HEK293 (cell line): ENCODE measurements at regions not wholly inside any gene's neighbourhood (a gene's known extent, or its start where the extent isn't known, plus 50 kb on each side); places are given as distances from the start of the nearest gene placed in this dataset.

Experiments
- CTCF ChIA-PET: fragments of 350-600 bp; formaldehyde crosslinking; extraction: SDS; loops from one replicate; lab custom pipeline; 2021; ENCODE audit warnings: antibody characterized with exemption; lab: Yijun Ruan, JAX
- POLR2A ChIA-PET: fragments of 300-600 bp; formaldehyde crosslinking; extraction: SDS; loops from one replicate; lab custom pipeline; 2020; ENCODE audit warnings: antibody characterized with exemption, inconsistent platforms; lab: Yijun Ruan, JAX
- H3K27ac ChIP-seq: fragments of 200-500 bp; sonication (Bioruptor generic); 2 replicates; pipeline ENCODE4 v1.5.1; 2014; ENCODE audit warnings: low read depth, low read length, control low read depth, inconsistent platforms; ENCODE audit errors: extremely low read depth
- H3K36me3 ChIP-seq, 2 experiments: fragments of 200-500 bp in 1 of 2; sonication (Bioruptor generic) in 1 of 2; 1 replicate in 1 of 2; 2 replicates in 1 of 2; pipeline ENCODE4 v1.5.1; 2014 to 2017; ENCODE audit warnings: inconsistent platforms in 2 of 2, low read length in 2 of 2; ENCODE audit not compliant: control insufficient read depth in 2 of 2, insufficient read depth in 1 of 2
- H3K4me1 ChIP-seq: fragments of 200-500 bp; sonication (Bioruptor generic); 2 replicates; pipeline ENCODE4 v1.5.1; 2014; ENCODE audit warnings: mild to moderate bottlenecking, low read length, inconsistent platforms; ENCODE audit not compliant: control insufficient read depth, insufficient read depth
- H3K4me3 ChIP-seq: 2 replicates; pipeline ENCODE4 v1.5.1; 2011; ENCODE audit warnings: low read depth, mild to moderate bottlenecking, control low read depth, low read length, moderate library complexity
- H3K9me3 ChIP-seq: fragments of 200-500 bp; sonication (Bioruptor generic); 2 replicates; pipeline ENCODE4 v1.5.1; 2014; ENCODE audit warnings: low read depth, low read length, inconsistent platforms; ENCODE audit not compliant: control insufficient read depth, insufficient read depth
- GLI2 ChIP-seq: fragments of 450-650 bp; formaldehyde crosslinking; IDR thresholded peaks from 2 replicates; pipeline ENCODE4; 2017; ENCODE audit warnings: missing biosample characterization, missing genetic modification characterization, low read depth, borderline replicate concordance
- REPIN1 ChIP-seq: fragments of 450-650 bp; formaldehyde crosslinking; IDR thresholded peaks from 2 replicates; pipeline ENCODE4 v1.5.1; 2017; ENCODE audit warnings: missing biosample characterization, missing genetic modification characterization, low read depth
- SALL2 ChIP-seq: fragments of 450-650 bp; formaldehyde crosslinking; IDR thresholded peaks from 2 replicates; pipeline ENCODE4 v1.5.0; 2017; ENCODE audit warnings: missing biosample characterization, mild to moderate bottlenecking, missing genetic modification characterization, borderline replicate concordance
- SCRT2 ChIP-seq: fragments of 450-650 bp; formaldehyde crosslinking; IDR thresholded peaks from 2 replicates; pipeline ENCODE4 v1.5.1; 2016; ENCODE audit warnings: missing biosample characterization, missing genetic modification characterization
- SP3 ChIP-seq: fragments of 450-650 bp; formaldehyde crosslinking; IDR thresholded peaks from 2 replicates; pipeline ENCODE4 v1.5.1; 2016; ENCODE audit warnings: missing biosample characterization, missing genetic modification characterization
- ZBTB10 ChIP-seq: fragments of 450-650 bp; formaldehyde crosslinking; IDR thresholded peaks from 2 replicates; pipeline ENCODE4 v1.5.1; 2016; ENCODE audit warnings: missing biosample characterization, missing genetic modification characterization
- ZFHX2 ChIP-seq: fragments of 450-650 bp; formaldehyde crosslinking; conservative IDR thresholded peaks from 2 replicates; pipeline ENCODE4 v1.5.1; 2016; ENCODE audit warnings: missing biosample characterization, missing genetic modification characterization
- ZNF138 ChIP-seq: fragments of 450-650 bp; formaldehyde crosslinking; IDR thresholded peaks from 2 replicates; pipeline ENCODE4 v1.5.1; 2016; ENCODE audit warnings: missing biosample characterization, missing genetic modification characterization, borderline replicate concordance
- ZNF157 ChIP-seq: fragments of 450-650 bp; formaldehyde crosslinking; IDR thresholded peaks from 2 replicates; pipeline ENCODE4 v1.5.1; 2016; ENCODE audit warnings: missing biosample characterization, missing genetic modification characterization
- ZNF174 ChIP-seq: fragments of 450-650 bp; formaldehyde crosslinking; IDR thresholded peaks from 2 replicates; pipeline ENCODE4 v1.5.0; 2017; ENCODE audit warnings: missing biosample characterization, mild to moderate bottlenecking, missing genetic modification characterization
- ZNF211 ChIP-seq: fragments of 450-650 bp; formaldehyde crosslinking; IDR thresholded peaks from 2 replicates; pipeline ENCODE4 v1.5.1; 2016; ENCODE audit warnings: low read depth, missing biosample characterization, missing genetic modification characterization
- ZNF223 ChIP-seq: fragments of 450-650 bp; formaldehyde crosslinking; IDR thresholded peaks from 2 replicates; pipeline ENCODE4 v1.5.1; 2016; ENCODE audit warnings: missing biosample characterization, missing genetic modification characterization
- ZNF248 ChIP-seq: fragments of 450-650 bp; formaldehyde crosslinking; IDR thresholded peaks from 2 replicates; pipeline ENCODE4 v1.5.1; 2017; ENCODE audit warnings: missing biosample characterization, missing genetic modification characterization
- ZNF362 ChIP-seq: fragments of 450-650 bp; formaldehyde crosslinking; IDR thresholded peaks from 2 replicates; pipeline ENCODE4 v1.5.1; 2016; ENCODE audit warnings: missing biosample characterization, missing genetic modification characterization
- ZNF404 ChIP-seq: fragments of 450-650 bp; formaldehyde crosslinking; IDR thresholded peaks from 2 replicates; pipeline ENCODE4 v1.5.1; 2017; ENCODE audit warnings: missing biosample characterization, missing genetic modification characterization
- ZNF426 ChIP-seq: fragments of 450-650 bp; formaldehyde crosslinking; IDR thresholded peaks from 2 replicates; pipeline ENCODE4 v1.5.1; 2017; ENCODE audit warnings: missing biosample characterization, missing genetic modification characterization, mild to moderate bottlenecking, inconsistent platforms, moderate library complexity
- ZNF501 ChIP-seq: fragments of 450-650 bp; formaldehyde crosslinking; IDR thresholded peaks from 2 replicates; pipeline ENCODE4 v1.5.1; 2016; ENCODE audit warnings: missing biosample characterization, missing genetic modification characterization
- ZNF530 ChIP-seq: fragments of 450-650 bp; formaldehyde crosslinking; IDR thresholded peaks from 2 replicates; pipeline ENCODE4 v1.5.1; 2016; ENCODE audit warnings: low read depth, missing biosample characterization, missing genetic modification characterization
- ZNF837 ChIP-seq: fragments of 450-650 bp; formaldehyde crosslinking; IDR thresholded peaks from 2 replicates; pipeline ENCODE4 v1.5.1; 2016; ENCODE audit warnings: missing biosample characterization, missing genetic modification characterization
- ZSCAN23 ChIP-seq: fragments of 450-650 bp; formaldehyde crosslinking; IDR thresholded peaks from 2 replicates; pipeline ENCODE4 v1.5.1; 2016; ENCODE audit warnings: missing biosample characterization, missing genetic modification characterization
- TF ChIP-seq, protein P1 (sequence below): fragments of 450-650 bp; formaldehyde crosslinking; IDR thresholded peaks from 2 replicates; pipeline ENCODE4 v1.5.1; 2017; ENCODE audit warnings: missing biosample characterization, missing genetic modification characterization
- TF ChIP-seq, protein P2 (sequence below): fragments of 450-650 bp; formaldehyde crosslinking; IDR thresholded peaks from 2 replicates; pipeline ENCODE4 v1.5.1; 2017; ENCODE audit warnings: missing biosample characterization, missing genetic modification characterization

GRCh38 chr5:2514484-2514883 is 237.0 kb downstream of the IRX2 start (continued):
- TF ChIP-seq ZNF404 (tag by site-specific recombination): no peak
- TF ChIP-seq ZNF501 (tag by site-specific recombination): no peak
- no peak for TF ChIP-seq ZNF174 (tag by site-specific recombination)

GRCh38 chr5:2511706-2512105 is 239.8 kb downstream of the IRX2 start:
- ChIA-PET CTCF (no interaction called here), POLR2A (no interaction called here)
- H3K36me3 ChIP-seq: no peaks in the 10 kb centered on the region
- H3K9me3 ChIP-seq: no peaks in the 10 kb centered on the region
- no peak overlapping the region for H3K27ac ChIP-seq
- H3K4me3 ChIP-seq: no peak overlapping the region
- TF ChIP-seq ZNF248 (no peak), ZBTB10 (tag by site-specific recombination) (no peak), ZFHX2 (tag by site-specific recombination) (no peak), REPIN1 (tag by site-specific recombination) (no peak), ZSCAN23 (tag by site-specific recombination) (no peak), SP3 (tag by site-specific recombination) (no peak), ZNF530 (tag by site-specific recombination) (no peak), SALL2 (no peak), ZNF837 (tag by site-specific recombination) (no peak), ZNF157 (no peak), ZNF223 (no peak), ZNF404 (tag by site-specific recombination) (no peak), SCRT2 (no peak), ZNF211 (tag by site-specific recombination) (no peak)
- TF ChIP-seq, protein P1, sequence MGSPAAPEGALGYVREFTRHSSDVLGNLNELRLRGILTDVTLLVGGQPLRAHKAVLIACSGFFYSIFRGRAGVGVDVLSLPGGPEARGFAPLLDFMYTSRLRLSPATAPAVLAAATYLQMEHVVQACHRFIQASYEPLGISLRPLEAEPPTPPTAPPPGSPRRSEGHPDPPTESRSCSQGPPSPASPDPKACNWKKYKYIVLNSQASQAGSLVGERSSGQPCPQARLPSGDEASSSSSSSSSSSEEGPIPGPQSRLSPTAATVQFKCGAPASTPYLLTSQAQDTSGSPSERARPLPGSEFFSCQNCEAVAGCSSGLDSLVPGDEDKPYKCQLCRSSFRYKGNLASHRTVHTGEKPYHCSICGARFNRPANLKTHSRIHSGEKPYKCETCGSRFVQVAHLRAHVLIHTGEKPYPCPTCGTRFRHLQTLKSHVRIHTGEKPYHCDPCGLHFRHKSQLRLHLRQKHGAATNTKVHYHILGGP (tag by site-specific recombination): no peak
- TF ChIP-seq, protein P2, sequence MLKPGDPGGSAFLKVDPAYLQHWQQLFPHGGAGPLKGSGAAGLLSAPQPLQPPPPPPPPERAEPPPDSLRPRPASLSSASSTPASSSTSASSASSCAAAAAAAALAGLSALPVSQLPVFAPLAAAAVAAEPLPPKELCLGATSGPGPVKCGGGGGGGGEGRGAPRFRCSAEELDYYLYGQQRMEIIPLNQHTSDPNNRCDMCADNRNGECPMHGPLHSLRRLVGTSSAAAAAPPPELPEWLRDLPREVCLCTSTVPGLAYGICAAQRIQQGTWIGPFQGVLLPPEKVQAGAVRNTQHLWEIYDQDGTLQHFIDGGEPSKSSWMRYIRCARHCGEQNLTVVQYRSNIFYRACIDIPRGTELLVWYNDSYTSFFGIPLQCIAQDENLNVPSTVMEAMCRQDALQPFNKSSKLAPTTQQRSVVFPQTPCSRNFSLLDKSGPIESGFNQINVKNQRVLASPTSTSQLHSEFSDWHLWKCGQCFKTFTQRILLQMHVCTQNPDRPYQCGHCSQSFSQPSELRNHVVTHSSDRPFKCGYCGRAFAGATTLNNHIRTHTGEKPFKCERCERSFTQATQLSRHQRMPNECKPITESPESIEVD: no peak
- H3K4me1 ChIP-seq: no peaks in the 10 kb centered on the region

DNA sequence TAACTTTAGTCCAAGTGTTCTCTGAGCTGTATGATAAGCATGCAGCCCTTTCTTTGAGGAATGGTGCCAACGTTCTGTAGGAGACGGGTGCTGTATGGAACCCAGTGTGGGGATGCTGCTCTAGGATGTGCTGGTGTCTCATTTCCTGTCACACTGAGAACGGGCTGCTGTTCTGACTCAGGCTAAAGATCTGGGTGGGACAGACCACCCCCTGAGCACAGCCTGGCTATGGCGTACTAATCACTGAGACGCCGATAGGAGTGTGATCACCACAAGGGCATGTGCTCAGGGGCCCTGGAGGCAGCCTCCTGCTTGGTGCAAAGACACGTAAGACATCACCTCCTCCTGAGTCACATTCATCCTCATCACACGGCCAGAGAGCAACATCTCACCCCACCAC is 240.4 kb downstream of the IRX2 start:
- Histone ChIP-seq H3K36me3 (no peaks in the 10 kb centered on the region), H3K4me1 (no peaks in the 10 kb centered on the region), H3K9me3 (no peaks in the 10 kb centered on the region), H3K4me3 (no peak overlapping the region), H3K27ac (no peak overlapping the region)
- CTCF ChIA-PET: no interaction called here
- TF ChIP-seq ZNF362 (tag by site-specific recombination): no peak
- no peak for TF ChIP-seq ZNF426 (tag by site-specific recombination)
- no peak for TF ChIP-seq ZNF138 (tag by site-specific recombination)
- no peak for TF ChIP-seq GLI2 (tag by site-specific recombination)
- POLR2A ChIA-PET: no interaction called here
